NCI-H748 treated with DMSO at 0.1 percent for 48 hours (cell line): ENCODE measurements at regions not wholly inside any gene's neighbourhood (a gene's known extent, or its start where the extent isn't known, plus 50 kb on each side); places are given as distances from the start of the nearest gene placed in this dataset.

Experiments
- DNase-seq: peaks from one replicate; lab custom pipeline; 2025; lab: John Stamatoyannopoulos, UW

GRCh38 chr20:39574061-39574460 lies 611.9 kb downstream of the DHX35 start:
- no peak for DNase-seq

GRCh38 chr20:39571171-39571570 lies 609.0 kb downstream of the DHX35 start:
- no peak for DNase-seq

DNA sequence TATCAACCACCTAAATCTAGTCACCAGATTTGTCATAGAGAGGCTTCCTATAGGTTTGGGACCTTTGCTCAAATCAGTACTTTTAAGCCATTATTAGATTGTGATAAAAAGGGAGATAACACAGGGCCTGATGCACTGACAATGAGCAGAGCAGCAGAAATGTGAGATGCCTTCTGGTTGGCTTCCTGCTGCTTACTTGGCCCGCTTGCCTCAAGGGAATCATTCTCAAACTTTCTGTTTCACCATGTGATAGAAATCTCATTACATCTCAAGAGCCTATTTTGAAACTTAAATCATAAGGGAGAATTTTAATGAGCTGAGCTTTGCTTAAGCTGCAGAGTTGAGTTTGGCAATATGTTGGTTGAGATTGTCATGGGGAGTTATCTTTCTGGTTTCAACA lies 606.0 kb downstream of the DHX35 start:
- DNase-seq, result no peak

GRCh38 chr20:39563349-39563748 lies 601.2 kb downstream of the DHX35 start:
- DNase-seq, result no peak

DNA sequence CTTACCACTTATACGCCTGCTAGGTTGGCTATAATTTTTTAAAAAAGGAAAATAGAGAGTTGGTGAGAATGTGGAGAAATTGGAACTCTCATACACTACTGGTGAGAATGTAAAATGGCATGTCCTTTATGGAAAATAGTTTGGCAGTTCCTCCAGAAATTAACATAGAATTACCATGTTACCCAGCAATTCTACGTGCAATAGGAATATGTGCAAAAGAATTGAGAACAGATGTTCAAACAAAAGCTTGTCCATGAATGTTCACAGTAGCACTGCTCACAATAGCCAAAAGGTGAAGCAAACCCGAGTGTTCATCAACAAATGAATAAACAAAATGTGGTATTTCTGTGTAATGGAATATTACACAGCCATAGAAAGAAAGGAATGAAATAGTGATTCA lies 592.2 kb downstream of the DHX35 start:
- no peak for DNase-seq

GRCh38 chr20:39553120-39553519 lies 591.0 kb downstream of the DHX35 start:
- DNase-seq, result no peak

DNA sequence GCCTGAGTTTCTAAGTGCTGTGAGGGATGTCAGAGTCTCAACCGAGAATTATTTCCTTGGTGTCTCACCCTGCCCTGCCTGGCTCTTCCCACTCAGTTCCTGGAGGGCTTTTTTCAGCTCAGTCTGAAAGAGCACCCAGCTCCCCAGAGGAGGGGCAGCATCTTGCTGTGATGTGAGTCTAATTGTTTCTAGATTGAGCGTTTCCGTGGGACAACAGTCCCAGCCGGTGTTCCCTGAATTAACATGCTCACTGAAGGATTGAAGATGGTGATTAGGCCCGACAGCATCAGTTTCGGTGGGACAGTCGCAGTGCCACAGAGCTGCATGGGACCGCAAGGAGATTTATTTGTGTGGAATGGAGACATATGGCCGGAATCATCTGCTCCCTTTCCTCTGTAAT lies 587.6 kb downstream of the DHX35 start:
- no peak for DNase-seq

DNA sequence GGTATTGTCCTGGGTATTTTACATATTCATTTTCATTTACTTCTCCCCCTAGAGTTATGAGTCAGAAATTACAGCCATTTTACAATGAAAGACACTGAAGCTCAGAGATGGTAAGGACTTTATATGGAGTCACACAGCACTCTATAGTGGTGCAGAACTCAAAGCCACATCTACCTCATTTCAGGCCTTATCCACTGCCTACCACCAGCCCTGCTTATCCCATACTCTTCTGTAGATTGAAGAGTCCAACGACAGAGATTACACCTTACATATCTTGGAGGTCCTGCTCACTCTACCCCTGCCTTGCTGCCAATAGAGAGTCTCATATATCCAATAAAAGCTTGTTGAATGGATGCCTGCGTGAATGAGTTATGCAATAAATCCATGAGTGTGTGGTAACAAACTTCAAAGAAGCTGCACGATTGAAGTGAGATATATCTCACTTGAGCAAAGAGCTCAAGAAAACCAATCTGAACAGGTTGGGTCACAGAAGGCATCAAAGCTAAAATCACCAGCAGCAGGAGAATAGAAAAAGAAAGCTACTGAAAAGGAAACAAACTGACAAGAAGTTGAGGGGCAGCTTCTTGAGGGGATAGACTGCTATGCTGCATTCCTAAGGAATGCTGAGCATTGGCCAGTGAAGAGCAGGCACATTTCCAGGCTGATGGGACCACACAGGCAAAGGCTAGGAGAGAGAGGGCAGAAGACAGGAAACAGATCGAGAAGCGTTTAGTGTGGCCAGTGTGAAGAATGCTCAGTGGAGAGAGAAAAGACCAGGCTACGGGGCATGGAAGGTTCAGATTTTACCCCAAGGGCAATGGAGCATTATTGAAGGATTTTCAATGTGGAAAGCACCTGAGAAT lies 585.6 kb downstream of the DHX35 start:
- no peak for DNase-seq

- DNase-seq, result no peak
Observed at GRCh38 chr20:39541136-39541803, 579.1 kb downstream of the DHX35 start.

GRCh38 chr20:39538317-39538716 lies 576.2 kb downstream of the DHX35 start:
- no peak for DNase-seq

- no peak for DNase-seq
Observed at GRCh38 chr20:39535301-39535700, 573.2 kb downstream of the DHX35 start.

- DNase-seq, result no peak
Observed at GRCh38 chr20:39534846-39535245, 572.7 kb downstream of the DHX35 start.

GRCh38 chr20:39533858-39534257 lies 571.7 kb downstream of the DHX35 start:
- no peak for DNase-seq

DNA sequence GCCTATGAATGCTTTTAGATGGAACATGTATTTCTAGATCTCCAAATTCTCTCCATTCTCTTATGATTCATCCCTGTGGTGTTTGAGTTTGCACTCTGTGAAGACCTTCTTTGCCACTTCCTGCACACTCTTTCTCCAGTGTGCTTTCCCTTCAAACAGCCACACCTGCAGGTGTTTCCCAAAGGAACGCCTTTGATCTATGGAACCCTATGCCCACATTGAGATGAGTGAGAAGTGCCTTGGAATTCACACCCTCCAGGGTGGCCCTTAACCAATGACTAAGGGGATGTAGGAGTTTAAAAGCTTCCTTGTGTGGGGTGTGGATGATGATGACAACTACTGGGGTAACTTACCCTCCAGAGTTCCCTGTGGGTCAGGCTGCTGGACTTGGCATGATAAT lies 570.1 kb downstream of the DHX35 start:
- no peak for DNase-seq

DNA sequence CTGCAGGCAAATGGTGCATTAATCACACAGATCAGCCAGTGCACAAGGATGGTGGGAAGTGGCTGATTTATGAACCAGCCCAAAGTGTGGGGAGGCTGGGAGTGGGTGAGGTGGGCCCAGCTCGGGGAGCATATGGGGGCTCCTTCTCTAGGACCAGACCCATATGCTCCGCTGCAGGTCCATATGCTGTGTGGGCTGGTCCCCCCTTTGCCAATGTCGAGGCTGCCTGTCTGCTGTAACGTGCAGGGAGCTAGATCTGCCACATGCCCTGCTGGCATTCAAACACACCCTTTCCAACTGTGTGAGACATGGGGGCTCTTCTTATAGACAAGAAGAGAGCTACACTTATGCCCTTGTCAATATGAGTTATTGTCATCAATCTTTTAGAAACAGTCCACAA lies 566.3 kb downstream of the DHX35 start:
- no peak for DNase-seq

- no peak for DNase-seq
Observed at GRCh38 chr20:39524371-39524911, 562.3 kb downstream of the DHX35 start.

GRCh38 chr20:39523405-39523804 lies 561.3 kb downstream of the DHX35 start:
- DNase-seq, result no peak

GRCh38 chr20:39518654-39519053 lies 556.5 kb downstream of the DHX35 start:
- no peak for DNase-seq

DNA sequence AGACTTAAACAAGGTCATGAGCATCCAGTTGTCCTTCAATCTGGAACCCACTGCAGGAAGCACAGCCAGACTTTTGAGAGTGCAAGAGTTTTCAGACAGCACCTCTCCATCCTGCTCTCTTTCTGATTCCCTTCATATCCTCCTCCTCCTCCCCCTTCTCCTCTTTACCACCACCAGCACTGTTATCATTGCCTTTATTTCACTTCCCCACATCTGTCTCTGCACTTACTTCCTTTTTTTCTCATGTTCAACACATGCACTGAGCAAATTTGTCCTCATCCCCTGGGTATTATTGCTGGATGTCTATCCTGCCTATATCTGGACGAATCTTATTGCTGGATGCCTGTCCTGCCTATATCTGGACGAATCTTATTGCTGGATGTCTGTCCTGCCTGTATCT lies 554.8 kb downstream of the DHX35 start:
- DNase-seq, result no peak

- DNase-seq, result no peak
Observed at GRCh38 chr20:39504710-39505094, 542.6 kb downstream of the DHX35 start.

DNA sequence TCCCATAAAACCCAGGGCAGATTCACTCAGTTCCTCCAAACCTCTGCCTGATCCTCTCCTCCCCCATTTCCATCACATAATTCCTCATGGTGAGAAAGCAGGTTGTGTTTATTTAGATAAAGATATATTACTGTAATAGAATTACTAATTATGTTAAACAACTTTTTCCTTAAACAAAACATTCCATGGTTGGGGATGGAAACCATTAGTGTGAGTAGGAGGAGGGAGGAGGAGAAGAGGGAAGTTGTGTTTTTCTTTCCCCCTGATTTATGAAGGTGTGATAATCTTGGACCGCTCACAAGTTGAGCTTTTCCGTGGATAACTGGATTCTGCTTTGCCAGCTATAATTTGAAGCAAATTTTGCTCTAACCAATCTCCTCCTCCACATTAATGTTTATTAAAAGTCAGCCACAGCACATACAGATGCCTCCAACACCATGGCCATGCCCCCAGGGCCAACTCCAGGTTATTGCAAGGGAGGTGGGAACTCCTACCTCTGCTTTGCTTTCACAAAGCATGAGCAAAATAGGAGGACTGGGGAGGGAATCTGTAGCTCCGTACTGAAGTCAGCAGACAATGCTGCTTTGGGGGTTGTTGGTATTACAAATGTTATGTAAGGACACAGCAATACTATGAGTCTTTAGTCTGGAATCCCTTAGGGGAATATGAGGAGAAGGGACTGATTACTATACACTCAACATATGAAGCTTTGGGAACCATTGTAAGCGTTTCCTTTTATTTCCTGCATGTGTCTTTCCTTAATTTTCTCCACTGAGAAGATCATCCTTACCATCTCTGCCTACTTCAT lies 542.0 kb downstream of the DHX35 start:
- DNase-seq, result no peak

GRCh38 chr20:39492223-39492797 lies 530.2 kb downstream of the DHX35 start:
- DNase-seq, result no peak
